ENCODE measurements at regions not wholly inside any gene's neighbourhood (a gene's known extent, or its start where the extent isn't known, plus 50 kb on each side); places are given as distances from the start of the nearest gene placed in this dataset.
A peak's percentile ranks its signal among the peaks of the same experiment; 100 is the strongest.

GRCh38 chr16:55042556-55043432, 112.1 kb downstream of the IRX5 start:
- ATAC-seq (no peak), DNase-seq (no peak)

GRCh38 chr16:55043499-55043898, 112.8 kb downstream of the IRX5 start:
- DNase-seq (no peak), ATAC-seq (no peak)

- no peak for DNase-seq
Measured at GRCh38 chr16:55044201-55044975, 113.7 kb downstream of the IRX5 start.

GRCh38 chr16:55045329-55045728, 114.7 kb downstream of the IRX5 start:
- ATAC-seq (no peak), DNase-seq (no peak)

More at GRCh38 chr16:55044201-55044975, 113.7 kb downstream of the IRX5 start:
- ATAC-seq: no peak

GRCh38 chr16:55045756-55046460, 115.2 kb downstream of the IRX5 start:
- no peak for DNase-seq
- no peak for ATAC-seq

- DNase-seq: no peak
- ATAC-seq: no peak
Measured at GRCh38 chr16:55046513-55046912, 115.8 kb downstream of the IRX5 start.

GRCh38 chr16:55046916-55047315, 116.3 kb downstream of the IRX5 start:
- DNase-seq: no peak
- no peak for ATAC-seq

- DNase-seq (no peak), ATAC-seq (no peak)
Measured at GRCh38 chr16:55047331-55047730, 116.7 kb downstream of the IRX5 start.

- no peak for DNase-seq
- ATAC-seq: no peak
Measured at GRCh38 chr16:55047903-55048497, 117.3 kb downstream of the IRX5 start.

GRCh38 chr16:55048745-55049144, 118.1 kb downstream of the IRX5 start:
- ATAC-seq (peak; percentile 22), DNase-seq (no peak)

GRCh38 chr16:55051571-55052347, 121.1 kb downstream of the IRX5 start:
- DNase-seq (no peak), ATAC-seq (no peak)

GRCh38 chr16:55052348-55052734, 121.7 kb downstream of the IRX5 start:
- no peak for DNase-seq
- ATAC-seq: no peak

GRCh38 chr16:55052741-55053415, 122.2 kb downstream of the IRX5 start:
- DNase-seq: no peak
- no peak for ATAC-seq

GRCh38 chr16:55055262-55055661, 124.6 kb downstream of the IRX5 start:
- ATAC-seq (no peak), DNase-seq (no peak)

- DNase-seq: peak; percentile 4
- ATAC-seq: no peak
Measured at GRCh38 chr16:55056585-55057401, 126.1 kb downstream of the IRX5 start.

GRCh38 chr16:55057866-55058265, 127.2 kb downstream of the IRX5 start:
- DNase-seq (no peak), ATAC-seq (no peak)

GRCh38 chr16:55058576-55058975, 127.9 kb downstream of the IRX5 start:
- ATAC-seq: no peak

GRCh38 chr16:55059146-55059545, 128.5 kb downstream of the IRX5 start:
- DNase-seq: no peak
- no peak for ATAC-seq

More at GRCh38 chr16:55058576-55058975, 127.9 kb downstream of the IRX5 start:
- no peak for DNase-seq

GRCh38 chr16:55061126-55061525, 130.5 kb downstream of the IRX5 start:
- DNase-seq (no peak), ATAC-seq (no peak)

- ATAC-seq (no peak), DNase-seq (no peak)
Measured at GRCh38 chr16:55062442-55062841, 131.8 kb downstream of the IRX5 start.
